ENCODE measurements at regions not wholly inside any gene's neighbourhood (a gene's known extent, or its start where the extent isn't known, plus 50 kb on each side); places are given as distances from the start of the nearest gene placed in this dataset.

GRCh38 chr10:52703898-52704297 lies 68.7 kb downstream of the MBL2 start:
- no peak overlapping the region for H3K27ac ChIP-seq
- CTCF ChIA-PET, result interaction anchor here (0.8 to 1.0 kb wide), 2 partner anchors 88 to 396 kb away, joined by 3 read pairs; no protein-coding TSS in a partner anchor
- DNase-seq (ENCODE audit: low spot score), result no peak
- POLR2A ChIA-PET (ENCODE audit: low non-redundant PET), result no interaction called here
- TF ChIP-seq CTCF (conservative IDR thresholded peaks at IDR 0.05; ENCODE audit: low read depth), result no peak

- TF ChIP-seq CTCF (conservative IDR thresholded peaks at IDR 0.05; ENCODE audit: low read depth), result no peak
- CTCF ChIA-PET, result no interaction called here
- POLR2A ChIA-PET (ENCODE audit: low non-redundant PET), result no interaction called here
- no peak for DNase-seq (ENCODE audit: low spot score)
- no peak overlapping the region for H3K27ac ChIP-seq
Measured at GRCh38 chr10:52706332-52707070, 66.1 kb downstream of the MBL2 start.
